ENCODE measurements at regions not wholly inside any gene's neighbourhood (a gene's known extent, or its start where the extent isn't known, plus 50 kb on each side); places are given as distances from the start of the nearest gene placed in this dataset.
"Not testable (repeated sequence)": the region's sequence is repeated elsewhere in the genome, so short reads cannot be mapped to it uniquely, and the experiment has no call there.

DNA sequence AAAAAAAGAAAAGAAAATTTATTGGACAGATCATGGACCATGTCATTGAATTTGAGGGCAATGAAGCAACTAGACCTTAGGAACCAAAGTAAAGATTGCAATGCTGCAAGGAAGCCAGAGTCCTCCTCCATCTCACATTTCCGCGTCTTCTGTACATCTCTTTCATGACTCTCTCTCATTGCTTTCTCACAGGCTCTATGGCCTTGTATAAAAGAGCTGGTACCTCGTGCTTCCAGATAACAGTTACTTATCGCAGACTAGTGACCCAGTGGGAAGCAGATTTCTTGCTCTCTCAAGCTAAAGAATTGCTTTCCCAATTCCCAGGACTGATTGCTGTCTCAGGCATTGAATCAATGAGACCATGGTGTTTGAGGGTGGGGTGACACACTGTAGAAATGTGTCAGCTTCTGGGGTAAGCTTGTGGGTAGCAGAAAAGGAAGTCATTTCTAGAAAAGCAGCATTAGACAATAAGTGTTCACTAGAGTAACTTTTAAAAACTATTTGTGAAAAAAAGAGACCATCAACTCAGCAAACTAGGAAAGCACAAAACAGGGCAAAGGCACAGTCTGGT is 635.3 kb downstream of the UTRN start:
- H3K36me3 ChIP-seq (ENCODE audit: control insufficient read depth in 2 of 2, insufficient read depth in 2 of 2, low read length in 1 of 2): no peaks in the 10 kb centered on the region
- 80 to 85% methylated on average over 4 of the region's 4 CpGs for WGBS, 2 donors

DNA sequence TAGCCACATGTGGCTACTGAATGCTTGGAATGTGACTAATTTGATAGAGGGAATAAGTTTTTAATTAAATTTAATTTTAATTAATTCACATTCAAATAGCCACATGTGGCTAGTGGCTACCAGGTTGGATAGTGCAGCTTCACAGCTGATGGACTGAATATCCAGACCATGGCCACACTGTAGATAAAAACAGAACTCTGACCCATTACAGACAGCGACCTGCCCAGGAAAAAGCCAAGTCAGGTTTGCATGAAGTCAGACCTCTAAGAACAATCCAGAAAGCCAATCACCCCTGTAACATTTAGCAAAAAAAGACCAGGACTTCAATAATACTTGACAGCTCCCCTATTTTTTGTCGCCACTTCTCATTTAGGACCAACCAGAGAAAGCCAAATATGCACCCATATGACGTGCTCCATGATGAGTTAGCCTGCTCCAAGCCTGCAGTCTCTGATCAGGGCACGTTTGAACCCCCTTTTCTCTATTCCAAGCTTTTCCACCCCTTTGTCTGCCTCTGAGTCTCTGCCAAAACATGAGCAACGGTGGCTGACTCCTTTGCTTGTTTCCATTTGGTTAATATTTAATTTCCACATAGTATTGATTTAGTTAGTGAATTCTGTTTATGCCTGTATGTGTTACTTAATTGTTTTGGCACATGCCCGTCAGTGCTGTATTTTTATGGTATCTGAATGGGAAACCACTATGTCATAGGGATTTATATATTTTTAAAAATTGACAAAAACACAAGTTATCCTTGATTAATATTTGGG is 636.3 kb downstream of the UTRN start:
- 50 to 56% methylated on average over 6 of the region's 6 CpGs for WGBS, 2 donors

More for the DNA sequence above, 635.3 kb downstream of the UTRN start:
- H3K27me3 ChIP-seq (ENCODE audit: control insufficient read depth in 1 of 2, insufficient read depth in 2 of 2, low read length in 2 of 2): no peaks in the 10 kb centered on the region
- no peaks in the 10 kb centered on the region for H3K9me3 ChIP-seq (ENCODE audit: control insufficient read depth in 2 of 2, insufficient read depth in 1 of 2, low read depth in 1 of 2, low read length in 1 of 2)
- no peak overlapping the region for H3K4me3 ChIP-seq (ENCODE audit: low read depth in 1 of 2, low read length in 2 of 2)
- H3K4me1 ChIP-seq (ENCODE audit: control insufficient read depth in 2 of 2, insufficient read depth in 2 of 2, low read length in 1 of 2): peaks cover 0 to 4% of the 10 kb centered on the region in 2 donors
- H3K27ac ChIP-seq (ENCODE audit: low read depth in 2 of 2, low read length in 1 of 2): no peak overlapping the region

DNA sequence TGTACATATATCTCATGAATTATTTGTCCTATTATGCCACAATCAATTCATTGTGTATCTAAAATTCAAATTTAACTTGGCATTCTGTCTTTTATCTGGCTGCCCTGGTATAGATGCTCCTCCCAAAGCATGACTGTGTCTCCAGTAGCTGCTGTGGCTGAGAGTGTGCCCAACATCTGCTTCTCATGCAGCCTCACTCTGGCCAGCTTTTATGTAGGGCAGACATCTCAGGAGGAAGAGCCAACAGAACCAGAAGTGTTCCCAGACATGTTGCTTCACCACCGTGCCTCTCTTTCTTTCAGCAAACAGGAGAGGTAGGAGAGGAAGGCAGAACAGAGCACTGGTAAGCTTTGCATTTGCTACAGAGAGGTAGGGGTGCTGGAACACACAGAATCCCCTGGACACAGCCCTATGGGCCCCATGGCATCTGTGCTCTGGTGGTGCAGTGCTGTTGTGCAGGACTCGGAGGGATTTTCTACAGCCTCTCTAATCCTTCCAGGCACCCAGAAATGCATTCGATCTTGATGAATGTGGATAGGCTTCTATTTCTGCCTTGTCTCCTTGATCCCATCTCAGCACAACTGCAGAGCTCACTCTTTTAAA is 637.1 kb downstream of the UTRN start:
- WGBS, 2 donors: 67 to 74% methylated on average over 3 of the region's 3 CpGs
- Histone ChIP-seq H3K27ac (ENCODE audit: low read depth in 2 of 2, low read length in 1 of 2) (no peak overlapping the region), H3K36me3 (ENCODE audit: control insufficient read depth in 2 of 2, insufficient read depth in 2 of 2, low read length in 1 of 2) (no peaks in the 10 kb centered on the region), H3K4me3 (ENCODE audit: low read depth in 1 of 2, low read length in 2 of 2) (no peak overlapping the region), H3K27me3 (ENCODE audit: control insufficient read depth in 1 of 2, insufficient read depth in 2 of 2, low read length in 2 of 2) (no peaks in the 10 kb centered on the region), H3K9me3 (ENCODE audit: control insufficient read depth in 2 of 2, insufficient read depth in 1 of 2, low read depth in 1 of 2, low read length in 1 of 2) (no peaks in the 10 kb centered on the region), H3K4me1 (ENCODE audit: control insufficient read depth in 2 of 2, insufficient read depth in 2 of 2, low read length in 1 of 2) (peaks cover 0 to 4% of the 10 kb centered on the region in 2 donors)

More for the DNA sequence above, 636.3 kb downstream of the UTRN start:
- Histone ChIP-seq H3K4me1 (ENCODE audit: control insufficient read depth in 2 of 2, insufficient read depth in 2 of 2, low read length in 1 of 2) (peaks cover 0 to 4% of the 10 kb centered on the region in 2 donors), H3K27me3 (ENCODE audit: control insufficient read depth in 1 of 2, insufficient read depth in 2 of 2, low read length in 2 of 2) (no peaks in the 10 kb centered on the region), H3K27ac (ENCODE audit: low read depth in 2 of 2, low read length in 1 of 2) (no peak overlapping the region), H3K36me3 (ENCODE audit: control insufficient read depth in 2 of 2, insufficient read depth in 2 of 2, low read length in 1 of 2) (no peaks in the 10 kb centered on the region), H3K4me3 (ENCODE audit: low read depth in 1 of 2, low read length in 2 of 2) (no peak overlapping the region), H3K9me3 (ENCODE audit: control insufficient read depth in 2 of 2, insufficient read depth in 1 of 2, low read depth in 1 of 2, low read length in 1 of 2) (no peaks in the 10 kb centered on the region)

DNA sequence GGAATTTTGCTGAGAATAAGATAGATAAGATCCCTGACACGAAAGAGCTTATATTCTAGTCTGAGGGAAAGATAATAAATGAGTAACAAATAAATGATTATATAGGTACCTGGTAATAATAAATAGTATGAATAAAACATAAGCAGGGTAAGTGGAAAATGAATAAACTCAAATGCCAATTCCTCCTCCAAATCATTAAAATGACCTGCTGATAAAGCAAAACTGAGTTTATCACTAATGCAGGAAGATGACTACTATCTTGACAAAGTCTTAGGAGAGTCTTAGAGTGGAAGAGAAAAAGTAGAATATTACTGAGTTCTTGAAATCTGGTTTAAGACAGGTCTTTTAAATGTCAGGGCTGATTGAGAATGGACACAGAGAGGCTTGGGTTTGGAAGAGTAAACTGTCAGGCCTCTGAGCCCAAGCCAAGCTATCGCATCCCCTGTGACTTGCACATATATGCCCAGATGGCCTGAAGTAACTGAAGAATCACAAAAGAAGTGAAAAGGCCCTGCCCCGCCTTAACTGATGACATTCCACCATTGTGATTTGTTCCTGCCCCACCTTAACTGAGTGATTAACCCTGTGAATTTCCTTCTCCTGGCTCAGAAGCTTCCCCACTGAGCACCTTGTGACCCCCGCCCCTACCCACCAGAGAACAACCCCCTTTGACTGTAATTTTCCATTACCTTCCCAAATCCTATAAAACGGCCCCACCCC is 637.8 kb downstream of the UTRN start:
- H3K27ac ChIP-seq (ENCODE audit: low read depth in 2 of 2, low read length in 1 of 2); H3K27me3 ChIP-seq (ENCODE audit: control insufficient read depth in 1 of 2, insufficient read depth in 2 of 2, low read length in 2 of 2); H3K36me3 ChIP-seq (ENCODE audit: control insufficient read depth in 2 of 2, insufficient read depth in 2 of 2, low read length in 1 of 2); H3K4me1 ChIP-seq (ENCODE audit: control insufficient read depth in 2 of 2, insufficient read depth in 2 of 2, low read length in 1 of 2); H3K9me3 ChIP-seq (ENCODE audit: control insufficient read depth in 2 of 2, insufficient read depth in 1 of 2, low read depth in 1 of 2, low read length in 1 of 2); H3K4me3 ChIP-seq (ENCODE audit: low read depth in 1 of 2, low read length in 2 of 2): not testable (repeated sequence)
- WGBS, 2 donors: 71 to 77% methylated on average over 3 to 5 of the region's 5 CpGs

DNA sequence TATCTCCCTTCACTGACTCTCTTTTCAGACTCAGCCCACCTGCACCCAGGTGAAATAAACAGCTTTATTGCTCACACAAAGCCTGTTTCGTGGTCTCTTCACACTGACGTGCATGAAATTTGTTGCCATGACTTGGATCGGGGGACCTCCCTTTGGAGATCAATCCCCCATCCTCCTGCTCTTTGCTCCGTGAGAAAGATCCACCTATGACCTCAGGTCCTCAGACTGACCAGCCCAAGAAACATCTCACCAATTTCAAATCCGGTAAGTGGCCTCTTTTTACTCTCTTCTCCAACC is 638.3 kb downstream of the UTRN start:
- H3K27me3 ChIP-seq (ENCODE audit: control insufficient read depth in 1 of 2, insufficient read depth in 2 of 2, low read length in 2 of 2): not testable (repeated sequence)
- 85 to 90% methylated on average over 4 of the region's 5 CpGs for WGBS, 2 donors

DNA sequence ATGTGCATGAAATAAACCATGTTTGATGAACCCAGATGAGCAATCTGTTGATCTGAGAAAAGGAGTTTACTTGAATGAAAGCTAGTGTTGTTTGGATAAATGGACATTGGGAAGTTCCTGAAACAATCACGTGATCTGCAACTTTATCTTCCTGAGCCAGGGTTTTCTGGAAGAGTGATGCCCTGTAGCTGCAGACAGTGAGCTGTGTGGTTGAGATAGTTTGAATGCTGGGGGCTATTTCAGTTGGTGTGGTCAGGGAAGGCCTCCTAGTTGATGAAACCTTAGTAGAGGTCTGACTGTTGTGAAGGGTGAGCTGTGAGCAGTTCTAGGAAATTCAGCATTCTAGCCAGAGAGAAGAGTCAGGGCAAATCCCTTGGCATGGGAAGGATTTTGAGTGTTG is 643.7 kb downstream of the UTRN start:
- H3K4me1 ChIP-seq (ENCODE audit: control insufficient read depth in 2 of 2, insufficient read depth in 2 of 2, low read length in 1 of 2): no peaks in the 10 kb centered on the region
- no peaks in the 10 kb centered on the region for H3K9me3 ChIP-seq (ENCODE audit: control insufficient read depth in 2 of 2, insufficient read depth in 1 of 2, low read depth in 1 of 2, low read length in 1 of 2)
- H3K27me3 ChIP-seq (ENCODE audit: control insufficient read depth in 1 of 2, insufficient read depth in 2 of 2, low read length in 2 of 2): no peaks in the 10 kb centered on the region
- no peak overlapping the region for H3K4me3 ChIP-seq (ENCODE audit: low read depth in 1 of 2, low read length in 2 of 2)
- WGBS, 2 donors: 88% methylated on average over 1 of the region's 1 CpG
- no peak overlapping the region for H3K27ac ChIP-seq (ENCODE audit: low read depth in 2 of 2, low read length in 1 of 2)
- no peaks in the 10 kb centered on the region for H3K36me3 ChIP-seq (ENCODE audit: control insufficient read depth in 2 of 2, insufficient read depth in 2 of 2, low read length in 1 of 2)

More for the DNA sequence above, 638.3 kb downstream of the UTRN start:
- not testable (repeated sequence) for H3K36me3 ChIP-seq (ENCODE audit: control insufficient read depth in 2 of 2, insufficient read depth in 2 of 2, low read length in 1 of 2); H3K27ac ChIP-seq (ENCODE audit: low read depth in 2 of 2, low read length in 1 of 2); H3K4me1 ChIP-seq (ENCODE audit: control insufficient read depth in 2 of 2, insufficient read depth in 2 of 2, low read length in 1 of 2); H3K9me3 ChIP-seq (ENCODE audit: control insufficient read depth in 2 of 2, insufficient read depth in 1 of 2, low read depth in 1 of 2, low read length in 1 of 2); H3K4me3 ChIP-seq (ENCODE audit: low read depth in 1 of 2, low read length in 2 of 2)

DNA sequence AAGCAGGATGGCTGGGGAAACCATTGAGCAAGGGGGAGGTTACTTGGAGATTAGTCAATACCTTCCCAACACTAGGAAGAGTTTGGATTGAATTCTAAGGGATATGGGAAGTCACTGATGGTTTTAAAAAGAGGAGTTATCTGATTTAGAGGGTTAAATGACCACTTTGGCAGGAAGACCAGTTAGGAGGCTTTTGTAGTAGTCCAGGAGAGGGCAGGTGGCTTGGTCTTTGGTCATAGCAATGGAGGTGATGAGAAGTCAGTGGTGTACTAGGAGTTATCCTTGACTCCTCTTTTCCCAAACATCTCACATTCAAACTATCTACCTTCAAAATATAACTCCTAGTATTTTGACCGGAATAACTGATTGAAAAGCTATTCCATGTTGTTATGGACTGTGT is 644.1 kb downstream of the UTRN start:
- WGBS, 2 donors: 86 to 89% methylated on average over 1 of the region's 1 CpG

DNA sequence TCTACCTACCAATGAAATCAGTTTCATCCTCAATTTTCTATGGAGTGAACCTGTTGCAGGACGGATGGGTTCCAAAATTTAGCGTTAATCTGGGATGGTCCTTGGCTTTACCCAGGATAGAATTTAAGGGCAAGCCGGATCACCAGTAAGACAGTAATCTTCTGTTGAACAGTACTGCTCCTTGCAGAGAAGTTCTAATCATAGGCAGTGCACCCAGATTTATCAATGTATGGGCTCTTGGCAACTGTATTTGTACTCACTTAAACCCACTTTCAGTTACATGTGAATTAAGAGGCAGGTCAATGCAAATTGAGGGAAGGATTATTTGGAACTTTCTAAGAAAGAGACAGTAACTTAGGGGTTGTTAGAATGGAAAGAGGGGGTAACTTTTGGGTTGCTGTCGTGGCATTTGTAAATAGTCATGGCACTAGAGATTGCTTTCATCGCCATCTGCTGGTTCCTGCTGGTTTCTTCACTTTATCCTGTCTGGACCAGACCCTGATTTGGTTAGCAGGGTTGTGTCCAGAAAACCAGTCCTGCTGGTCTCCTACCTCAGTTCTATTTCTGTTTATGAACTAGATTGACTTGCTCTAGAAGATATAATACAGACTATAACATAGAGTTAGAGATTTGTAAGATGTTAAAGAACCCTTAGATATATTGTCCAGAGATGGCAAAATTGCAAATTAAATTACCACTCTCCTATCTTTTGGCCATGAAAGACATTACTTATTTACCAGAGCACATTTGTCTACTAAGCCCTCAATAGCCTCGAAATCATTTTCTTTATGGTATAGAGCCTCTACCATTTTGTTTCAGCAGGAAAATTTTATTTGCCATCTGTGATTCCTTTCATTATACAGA is 646.3 kb downstream of the UTRN start:
- H3K27ac ChIP-seq (ENCODE audit: low read depth in 2 of 2, low read length in 1 of 2): no peak overlapping the region
- no peaks in the 10 kb centered on the region for H3K9me3 ChIP-seq (ENCODE audit: control insufficient read depth in 2 of 2, insufficient read depth in 1 of 2, low read depth in 1 of 2, low read length in 1 of 2)
- 58 to 60% methylated on average over 6 of the region's 6 CpGs for WGBS, 2 donors
- H3K27me3 ChIP-seq (ENCODE audit: control insufficient read depth in 1 of 2, insufficient read depth in 2 of 2, low read length in 2 of 2): peaks cover 0 to 3% of the 10 kb centered on the region in 2 donors
- H3K4me1 ChIP-seq (ENCODE audit: control insufficient read depth in 2 of 2, insufficient read depth in 2 of 2, low read length in 1 of 2): no peaks in the 10 kb centered on the region
- H3K36me3 ChIP-seq (ENCODE audit: control insufficient read depth in 2 of 2, insufficient read depth in 2 of 2, low read length in 1 of 2): no peaks in the 10 kb centered on the region
- H3K4me3 ChIP-seq (ENCODE audit: low read depth in 1 of 2, low read length in 2 of 2): no peak overlapping the region

More for the DNA sequence above, 644.1 kb downstream of the UTRN start:
- Histone ChIP-seq H3K36me3 (ENCODE audit: control insufficient read depth in 2 of 2, insufficient read depth in 2 of 2, low read length in 1 of 2) (no peaks in the 10 kb centered on the region), H3K4me1 (ENCODE audit: control insufficient read depth in 2 of 2, insufficient read depth in 2 of 2, low read length in 1 of 2) (no peaks in the 10 kb centered on the region), H3K27me3 (ENCODE audit: control insufficient read depth in 1 of 2, insufficient read depth in 2 of 2, low read length in 2 of 2) (no peaks in the 10 kb centered on the region), H3K4me3 (ENCODE audit: low read depth in 1 of 2, low read length in 2 of 2) (no peak overlapping the region), H3K27ac (ENCODE audit: low read depth in 2 of 2, low read length in 1 of 2) (no peak overlapping the region), H3K9me3 (ENCODE audit: control insufficient read depth in 2 of 2, insufficient read depth in 1 of 2, low read depth in 1 of 2, low read length in 1 of 2) (no peaks in the 10 kb centered on the region)

DNA sequence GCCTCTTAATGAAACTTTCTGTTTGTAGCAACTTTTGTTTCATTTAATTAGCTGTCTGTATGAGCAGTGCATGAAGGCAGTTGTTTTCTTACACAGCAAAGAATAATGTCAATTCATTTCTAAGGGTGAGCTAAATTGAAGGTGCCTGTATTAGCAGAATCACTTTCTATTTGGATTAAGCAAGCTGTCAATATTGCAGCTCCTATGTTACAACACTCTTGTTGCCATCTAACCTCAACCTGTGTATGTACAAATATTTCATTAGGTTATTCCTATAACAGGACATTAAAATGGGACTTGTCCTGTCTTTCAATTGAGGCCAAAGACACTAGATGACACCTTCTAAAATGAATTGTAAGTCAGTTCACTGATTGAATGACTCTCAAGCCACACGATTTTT is 647.5 kb downstream of the UTRN start:
- WGBS, 2 donors: 79 to 80% methylated on average over 1 of the region's 1 CpG
- no peak overlapping the region for H3K27ac ChIP-seq (ENCODE audit: low read depth in 2 of 2, low read length in 1 of 2)
- H3K27me3 ChIP-seq (ENCODE audit: control insufficient read depth in 1 of 2, insufficient read depth in 2 of 2, low read length in 2 of 2): peaks cover 0 to 3% of the 10 kb centered on the region in 2 donors
- no peaks in the 10 kb centered on the region for H3K9me3 ChIP-seq (ENCODE audit: control insufficient read depth in 2 of 2, insufficient read depth in 1 of 2, low read depth in 1 of 2, low read length in 1 of 2)
- no peak overlapping the region for H3K4me3 ChIP-seq (ENCODE audit: low read depth in 1 of 2, low read length in 2 of 2)
- H3K4me1 ChIP-seq (ENCODE audit: control insufficient read depth in 2 of 2, insufficient read depth in 2 of 2, low read length in 1 of 2): no peaks in the 10 kb centered on the region
- no peaks in the 10 kb centered on the region for H3K36me3 ChIP-seq (ENCODE audit: control insufficient read depth in 2 of 2, insufficient read depth in 2 of 2, low read length in 1 of 2)
